ENCODE measurements at regions not wholly inside any gene's neighbourhood (a gene's known extent, or its start where the extent isn't known, plus 50 kb on each side); places are given as distances from the start of the nearest gene placed in this dataset.

- no peak overlapping the region for H3K9ac ChIP-seq (ENCODE audit: extremely low read depth, low read length, poor library complexity, severe bottlenecking)
- no peaks in the 10 kb centered on the region for H3K4me1 ChIP-seq (ENCODE audit: control insufficient read depth, insufficient read depth, low read length)
- H3K27me3 ChIP-seq (ENCODE audit: control insufficient read depth, insufficient read depth, low read length, poor library complexity, severe bottlenecking), result no peaks in the 10 kb centered on the region
- no peak for DNase-seq
- H3K27me3 Mint-ChIP-seq (ENCODE audit: insufficient read depth), result no peaks in the 10 kb centered on the region
- no peak overlapping the region for H3K4me3 Mint-ChIP-seq
- H3K27ac Mint-ChIP-seq, result no peak overlapping the region
- no peak for TF ChIP-seq CTCF (conservative IDR thresholded peaks at IDR 0.05)
- no peaks in the 10 kb centered on the region for H3K4me1 Mint-ChIP-seq
- no peak overlapping the region for H3K4me3 ChIP-seq (ENCODE audit: low read length)
- no peak overlapping the region for H3K27ac ChIP-seq (ENCODE audit: low read depth, low read length)
- no peaks in the 10 kb centered on the region for H3K36me3 ChIP-seq (ENCODE audit: control insufficient read depth, insufficient read depth, low read length)
- H3K36me3 Mint-ChIP-seq (ENCODE audit: low read depth), result peaks cover 2% of the 10 kb centered on the region
- no peaks in the 10 kb centered on the region for H3K9me3 ChIP-seq (ENCODE audit: control insufficient read depth, low read length)
- H3K9me3 Mint-ChIP-seq, result peaks cover 23% of the 10 kb centered on the region
These were observed 357.6 kb upstream of the ID4 start for GRCh38 chr6:19479551-19479950.

DNA sequence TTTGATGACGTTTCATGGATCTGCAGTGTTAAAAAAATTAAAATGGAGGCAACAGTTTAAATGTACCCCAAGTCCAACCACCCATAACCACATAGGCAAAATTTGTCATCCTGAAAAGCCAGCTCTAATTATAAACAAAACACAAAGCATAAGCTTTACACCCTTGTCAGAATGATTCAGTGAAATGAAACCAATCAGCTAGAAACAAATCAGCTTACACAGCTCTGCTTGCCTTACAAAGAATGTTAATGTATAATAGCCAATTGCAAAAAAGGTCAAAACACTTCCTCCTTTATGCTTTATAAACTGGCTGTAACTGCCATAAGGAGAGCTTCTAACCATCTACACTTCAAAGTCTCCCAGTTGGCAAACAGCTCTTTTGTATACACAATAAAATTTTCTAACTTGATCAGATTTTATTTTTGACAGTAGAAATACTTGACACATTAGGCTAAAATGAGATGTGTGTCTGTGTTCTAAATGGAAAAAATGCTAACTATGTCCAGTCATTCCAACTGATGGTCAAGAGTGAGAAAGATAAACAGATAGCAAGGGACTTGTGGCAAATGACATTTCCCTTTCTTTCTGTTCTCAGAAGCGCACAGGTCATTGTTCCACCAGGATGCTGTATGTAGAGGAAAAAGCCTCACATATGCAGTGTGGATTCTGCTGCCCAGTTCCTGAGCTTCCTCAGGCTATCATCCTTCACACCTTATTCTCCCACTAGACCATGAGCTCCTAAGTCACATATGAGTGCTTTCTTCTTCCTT is 344.3 kb upstream of the ID4 start:
- H3K27me3 ChIP-seq (ENCODE audit: control insufficient read depth, insufficient read depth, low read length, poor library complexity, severe bottlenecking), result no peaks in the 10 kb centered on the region
- H3K9ac ChIP-seq (ENCODE audit: extremely low read depth, low read length, poor library complexity, severe bottlenecking), result no peak overlapping the region
- no peaks in the 10 kb centered on the region for H3K4me1 Mint-ChIP-seq
- no peaks in the 10 kb centered on the region for H3K36me3 Mint-ChIP-seq (ENCODE audit: low read depth)
- no peak for TF ChIP-seq CTCF (conservative IDR thresholded peaks at IDR 0.05)
- no peaks in the 10 kb centered on the region for H3K4me1 ChIP-seq (ENCODE audit: control insufficient read depth, insufficient read depth, low read length)
- no peak overlapping the region for H3K27ac ChIP-seq (ENCODE audit: low read depth, low read length)
- peaks cover 8% of the 10 kb centered on the region for H3K9me3 ChIP-seq (ENCODE audit: control insufficient read depth, low read length)
- H3K36me3 ChIP-seq (ENCODE audit: control insufficient read depth, insufficient read depth, low read length), result no peaks in the 10 kb centered on the region
- no peak for DNase-seq
- no peaks in the 10 kb centered on the region for H3K27me3 Mint-ChIP-seq (ENCODE audit: insufficient read depth)
- 97% methylated on average over 2 of the region's 2 CpGs; no CpG with 5 or more reads in 1 of the 2 experiments for WGBS, 2 experiments (ENCODE audit: insufficient coverage in 1 of 2, insufficient read length in 1 of 2)
- no peak overlapping the region for H3K27ac Mint-ChIP-seq
- H3K9me3 Mint-ChIP-seq, result peaks cover 19% of the 10 kb centered on the region
- H3K4me3 ChIP-seq (ENCODE audit: low read length), result no peak overlapping the region
- no peak overlapping the region for H3K4me3 Mint-ChIP-seq

GRCh38 chr6:19501737-19502245 is 335.4 kb upstream of the ID4 start:
- no peak overlapping the region for H3K27ac Mint-ChIP-seq

More at GRCh38 chr6:19501737-19502245, 335.4 kb upstream of the ID4 start:
- TF ChIP-seq CTCF (conservative IDR thresholded peaks at IDR 0.05), result peak; percentile 55
- H3K4me1 Mint-ChIP-seq, result no peaks in the 10 kb centered on the region
- H3K9ac ChIP-seq (ENCODE audit: extremely low read depth, low read length, poor library complexity, severe bottlenecking), result no peak overlapping the region
- H3K36me3 Mint-ChIP-seq (ENCODE audit: low read depth), result no peaks in the 10 kb centered on the region
- no peak for DNase-seq
- H3K36me3 ChIP-seq (ENCODE audit: control insufficient read depth, insufficient read depth, low read length), result no peaks in the 10 kb centered on the region
- no peaks in the 10 kb centered on the region for H3K4me1 ChIP-seq (ENCODE audit: control insufficient read depth, insufficient read depth, low read length)
- peaks cover 16% of the 10 kb centered on the region for H3K9me3 Mint-ChIP-seq
- no peaks in the 10 kb centered on the region for H3K27me3 ChIP-seq (ENCODE audit: control insufficient read depth, insufficient read depth, low read length, poor library complexity, severe bottlenecking)
- no peaks in the 10 kb centered on the region for H3K9me3 ChIP-seq (ENCODE audit: control insufficient read depth, low read length)
- no peak overlapping the region for H3K27ac ChIP-seq (ENCODE audit: low read depth, low read length)
- H3K4me3 ChIP-seq (ENCODE audit: low read length), result no peak overlapping the region
- H3K4me3 Mint-ChIP-seq, result no peak overlapping the region
- H3K27me3 Mint-ChIP-seq (ENCODE audit: insufficient read depth), result no peaks in the 10 kb centered on the region
- 82 to 92% methylated on average over 3 of the region's 3 CpGs for WGBS, 2 experiments (ENCODE audit: insufficient coverage in 1 of 2, insufficient read length in 1 of 2)

Measured in endodermal cell (in vitro differentiated cells).